Neutrophil (primary cell): ENCODE measurements at regions not wholly inside any gene's neighbourhood (a gene's known extent, or its start where the extent isn't known, plus 50 kb on each side); places are given as distances from the start of the nearest gene placed in this dataset.

Experiments used
- H3K27ac ChIP-seq: fragments of 200-600 bp; sonication (generic); 2 replicates; pipeline ENCODE4 v1.5.1; 2016; ENCODE audit warnings: mild to moderate bottlenecking, moderate library complexity
- H3K27me3 ChIP-seq: fragments of 200-600 bp; sonication (generic); 2 replicates; pipeline ENCODE4 v1.6.0; 2016; ENCODE audit warnings: mild to moderate bottlenecking
- H3K36me3 ChIP-seq: fragments of 200-600 bp; sonication (generic); 2 replicates; pipeline ENCODE4 v1.5.1; 2017
- H3K4me1 ChIP-seq, 2 experiments: fragments of 200-600 bp in 1 of 2; sonication (generic) in 1 of 2; 1 replicate in 1 of 2; 2 replicates in 1 of 2; pipeline versions ENCODE4 v1.5.1 to v1.6.1; 2013 to 2016; ENCODE audit warnings: low read depth in 1 of 2, low read length in 1 of 2, mild to moderate bottlenecking in 1 of 2, moderate library complexity in 1 of 2; ENCODE audit not compliant: control insufficient read depth in 1 of 2, insufficient read depth in 1 of 2
- H3K4me3 ChIP-seq, 2 experiments: fragments of 200-600 bp in 1 of 2; sonication (generic) in 1 of 2; 1 replicate in 1 of 2; 2 replicates in 1 of 2; pipeline ENCODE4 v1.5.1; 2013 to 2016; ENCODE audit warnings: low read depth in 1 of 2, low read length in 1 of 2, mild to moderate bottlenecking in 1 of 2, moderate library complexity in 1 of 2
- H3K9me3 ChIP-seq: fragments of 200-600 bp; sonication (generic); 2 replicates; pipeline ENCODE4 v1.5.1; 2016
- TF ChIP-seq, protein P1 (sequence below): fragments of 200-600 bp; sonication (generic); IDR thresholded peaks from 2 replicates; pipeline ENCODE4 v1.5.1; 2016; ENCODE audit warnings: antibody characterized with exemption

DNA sequence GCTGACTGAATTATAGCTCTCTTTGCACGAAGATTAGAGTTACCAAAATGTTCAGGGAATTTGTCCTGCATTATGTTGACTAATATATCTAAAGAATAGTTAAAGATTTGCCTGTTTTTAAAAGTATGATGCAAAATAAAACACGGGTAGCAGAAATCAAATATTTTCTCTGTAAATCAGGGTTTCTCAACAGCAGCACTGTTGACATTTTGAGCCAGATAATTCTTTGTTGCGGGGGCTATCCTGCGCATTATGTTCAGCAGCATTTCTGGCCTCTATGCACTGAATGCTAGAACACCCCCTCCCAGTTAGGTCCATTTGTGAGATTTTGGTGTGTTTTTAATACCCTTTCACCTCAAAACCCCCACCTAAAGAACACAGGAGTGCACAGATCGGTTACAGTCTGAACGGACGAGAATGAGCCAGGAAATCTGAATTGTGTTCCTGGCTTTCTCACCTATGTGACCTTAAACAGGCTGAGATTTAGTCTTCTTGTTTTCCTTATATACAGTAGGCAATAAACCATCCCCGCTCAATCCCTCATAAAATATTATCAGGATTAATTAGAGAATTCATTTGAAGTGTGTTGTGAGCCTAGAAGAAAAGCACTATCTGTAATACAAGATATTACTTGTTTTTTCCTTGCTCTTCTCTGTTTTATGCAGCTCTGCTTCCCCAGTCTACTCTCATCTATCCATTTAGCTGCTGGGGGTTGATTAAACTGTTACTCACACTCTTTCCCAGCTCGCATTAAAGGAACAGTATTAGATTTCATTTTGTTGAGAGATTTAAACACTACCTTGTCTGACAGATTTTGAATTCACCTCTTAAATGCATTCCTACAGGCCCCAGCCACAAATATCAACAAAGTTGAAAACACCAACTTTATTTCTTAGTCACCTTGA, 247.5 kb upstream of the GOLIM4 start:
- H3K9me3 ChIP-seq = no peaks in the 10 kb centered on the region
- TF ChIP-seq, protein P1, sequence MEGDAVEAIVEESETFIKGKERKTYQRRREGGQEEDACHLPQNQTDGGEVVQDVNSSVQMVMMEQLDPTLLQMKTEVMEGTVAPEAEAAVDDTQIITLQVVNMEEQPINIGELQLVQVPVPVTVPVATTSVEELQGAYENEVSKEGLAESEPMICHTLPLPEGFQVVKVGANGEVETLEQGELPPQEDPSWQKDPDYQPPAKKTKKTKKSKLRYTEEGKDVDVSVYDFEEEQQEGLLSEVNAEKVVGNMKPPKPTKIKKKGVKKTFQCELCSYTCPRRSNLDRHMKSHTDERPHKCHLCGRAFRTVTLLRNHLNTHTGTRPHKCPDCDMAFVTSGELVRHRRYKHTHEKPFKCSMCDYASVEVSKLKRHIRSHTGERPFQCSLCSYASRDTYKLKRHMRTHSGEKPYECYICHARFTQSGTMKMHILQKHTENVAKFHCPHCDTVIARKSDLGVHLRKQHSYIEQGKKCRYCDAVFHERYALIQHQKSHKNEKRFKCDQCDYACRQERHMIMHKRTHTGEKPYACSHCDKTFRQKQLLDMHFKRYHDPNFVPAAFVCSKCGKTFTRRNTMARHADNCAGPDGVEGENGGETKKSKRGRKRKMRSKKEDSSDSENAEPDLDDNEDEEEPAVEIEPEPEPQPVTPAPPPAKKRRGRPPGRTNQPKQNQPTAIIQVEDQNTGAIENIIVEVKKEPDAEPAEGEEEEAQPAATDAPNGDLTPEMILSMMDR = no peak
- H3K27ac ChIP-seq = no peak overlapping the region
- H3K36me3 ChIP-seq = no peaks in the 10 kb centered on the region
- H3K27me3 ChIP-seq = no peaks in the 10 kb centered on the region
- H3K4me3 ChIP-seq = no peak overlapping the region
- H3K4me1 ChIP-seq = peaks cover 5 to 11% of the 10 kb centered on the region in 2 experiments

DNA sequence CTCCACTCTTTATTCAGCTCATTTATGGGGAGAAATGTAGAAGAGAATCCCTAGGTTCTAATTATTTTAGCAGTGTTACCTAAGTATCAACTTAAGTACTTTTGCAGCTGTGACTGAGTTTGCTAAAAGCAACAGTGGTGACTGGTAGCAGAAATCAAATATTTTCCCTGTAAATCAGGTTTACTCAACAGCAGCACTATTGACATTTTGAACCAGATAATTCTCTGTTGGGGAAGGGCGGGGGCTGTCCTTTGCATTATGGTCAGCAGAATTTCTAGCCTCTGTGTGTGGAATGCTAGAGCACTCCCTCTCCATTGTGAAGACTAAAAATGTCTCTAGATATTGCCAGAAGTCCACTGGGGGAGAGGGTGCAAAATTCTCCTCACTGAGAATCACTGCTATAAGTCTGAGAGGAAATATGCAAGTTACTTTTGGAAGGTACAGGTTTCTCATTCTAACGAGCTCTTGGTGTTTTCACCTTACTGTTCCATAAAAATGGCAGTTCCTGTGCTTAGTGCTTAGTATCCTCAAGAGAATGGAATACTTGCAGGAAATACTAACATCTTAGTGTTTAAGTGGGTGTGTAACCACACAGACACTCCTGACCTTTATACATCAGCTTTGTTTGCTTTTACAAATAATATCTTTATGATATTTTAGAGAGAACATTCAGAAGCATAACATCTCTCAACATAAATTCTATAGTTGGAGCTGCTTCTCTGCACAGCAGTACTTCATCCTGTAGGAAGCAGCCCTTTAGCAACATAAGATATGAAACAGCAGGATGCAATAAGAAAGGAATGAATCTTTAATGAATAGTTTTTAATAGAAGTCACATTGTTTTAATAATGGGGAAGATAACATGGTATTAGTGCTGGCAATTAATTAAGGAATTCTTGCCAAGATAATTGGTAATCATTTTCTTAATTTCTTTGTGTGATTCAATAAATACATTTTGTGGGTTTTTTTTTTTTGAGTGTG, 246.5 kb upstream of the GOLIM4 start:
- peaks cover 7 to 13% of the 10 kb centered on the region in 2 experiments for H3K4me1 ChIP-seq
- H3K27me3 ChIP-seq = no peaks in the 10 kb centered on the region
- TF ChIP-seq, protein P1 = no peak
- no peak overlapping the region for H3K4me3 ChIP-seq
- H3K9me3 ChIP-seq = no peaks in the 10 kb centered on the region
- H3K27ac ChIP-seq = no peak overlapping the region
- H3K36me3 ChIP-seq = no peaks in the 10 kb centered on the region

DNA sequence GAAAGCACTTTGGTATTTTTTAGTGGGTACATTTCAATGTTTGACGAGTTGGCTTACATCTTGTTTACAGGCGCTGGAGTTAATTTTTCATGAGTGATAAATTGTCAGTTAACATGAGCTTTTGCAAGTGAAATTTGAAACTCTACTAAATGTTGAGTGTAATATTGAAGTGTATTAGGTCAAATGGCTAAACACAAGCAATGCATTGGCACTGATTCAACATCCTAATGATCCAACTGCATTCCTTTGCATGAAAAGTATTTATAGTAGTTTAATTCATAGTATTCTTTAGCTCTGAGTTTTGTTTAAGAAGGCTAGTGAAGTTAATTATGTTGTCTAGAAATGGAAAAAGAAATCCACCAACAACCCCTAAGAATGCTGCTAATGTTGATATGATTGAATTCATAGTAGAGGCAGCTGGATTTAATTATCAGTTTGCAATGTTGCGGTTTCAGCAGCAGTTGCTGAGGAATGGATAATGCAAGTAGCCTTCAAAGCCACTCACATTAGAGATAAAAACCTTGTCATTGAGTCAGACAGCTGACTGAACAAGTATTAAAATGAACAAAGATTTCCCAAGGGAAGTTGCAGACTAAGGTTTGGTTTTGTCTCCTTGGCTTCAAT, 245.6 kb upstream of the GOLIM4 start:
- H3K9me3 ChIP-seq = no peaks in the 10 kb centered on the region
- no peaks in the 10 kb centered on the region for H3K36me3 ChIP-seq
- peaks cover 7 to 13% of the 10 kb centered on the region in 2 experiments for H3K4me1 ChIP-seq
- H3K4me3 ChIP-seq = no peak overlapping the region
- H3K27ac ChIP-seq = no peak overlapping the region
- TF ChIP-seq, protein P1 = no peak
- H3K27me3 ChIP-seq = no peaks in the 10 kb centered on the region

DNA sequence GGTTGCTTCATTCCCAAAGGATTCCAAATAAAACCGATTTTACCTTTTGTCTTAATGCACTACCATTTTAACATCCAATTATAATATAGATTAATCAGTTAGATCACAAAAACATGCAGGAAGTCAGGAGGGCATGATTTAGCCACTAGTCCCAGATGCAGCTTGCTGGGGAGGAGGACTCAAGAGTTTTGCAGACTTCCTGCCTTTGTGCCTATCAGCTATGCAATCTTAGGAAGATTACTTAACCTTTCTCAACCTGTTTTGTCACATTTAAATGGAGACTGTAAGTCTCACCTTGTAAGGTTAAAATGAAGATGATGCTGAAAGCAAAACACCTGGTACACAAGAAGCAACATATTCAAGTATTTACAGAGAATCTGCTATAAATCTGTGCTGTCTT, 242.4 kb upstream of the GOLIM4 start:
- H3K36me3 ChIP-seq = no peaks in the 10 kb centered on the region
- H3K4me3 ChIP-seq = no peak overlapping the region
- H3K4me1 ChIP-seq = peaks cover 7 to 13% of the 10 kb centered on the region in 2 experiments
- H3K27me3 ChIP-seq = no peaks in the 10 kb centered on the region
- H3K27ac ChIP-seq = no peak overlapping the region
- TF ChIP-seq, protein P1 = no peak
- no peaks in the 10 kb centered on the region for H3K9me3 ChIP-seq

DNA sequence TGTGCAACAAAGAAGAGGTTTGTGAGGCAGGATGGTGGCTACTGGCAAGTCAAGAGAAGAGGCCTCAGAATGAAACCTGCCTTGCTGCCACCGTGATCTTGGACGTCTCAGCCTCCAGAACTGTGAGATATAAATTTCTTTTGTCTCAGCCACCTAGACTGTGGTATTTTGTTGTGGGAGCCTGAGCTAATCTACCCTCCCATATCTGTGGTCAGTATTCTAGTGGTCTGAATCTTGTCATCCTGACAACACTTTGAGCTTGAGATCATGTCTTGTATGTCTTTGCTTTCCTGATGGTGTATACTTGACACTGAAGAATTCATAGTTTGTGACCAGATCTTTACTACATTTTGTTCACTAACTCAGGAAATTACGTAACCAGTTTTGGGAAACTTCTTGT, 240.6 kb upstream of the GOLIM4 start:
- Histone ChIP-seq H3K27ac (no peak overlapping the region), H3K27me3 (no peaks in the 10 kb centered on the region), H3K4me3 (no peak overlapping the region), H3K4me1 (peaks cover 7 to 13% of the 10 kb centered on the region in 2 experiments), H3K9me3 (no peaks in the 10 kb centered on the region), H3K36me3 (no peaks in the 10 kb centered on the region)
- TF ChIP-seq, protein P1 = no peak
